Vagina (tissue), 2 donors: ENCODE measurements at regions not wholly inside any gene's neighbourhood (a gene's known extent, or its start where the extent isn't known, plus 50 kb on each side); places are given as distances from the start of the nearest gene placed in this dataset.
"Not testable (repeated sequence)": the region's sequence is repeated elsewhere in the genome, so short reads cannot be mapped to it uniquely, and the experiment has no call there.

Source experiments
- POLR2A ChIP-seq, 2 donors: fragments of 450-650 bp; IDR thresholded peaks; one replicate each; pipeline ENCODE4 v1.6.1; 2017; ENCODE audit warnings: antibody characterized with exemption in 2 of 2, mild to moderate bottlenecking in 2 of 2, moderate library complexity in 2 of 2
- TF ChIP-seq, protein P1 (sequence below), 3 experiments: fragments of 450-650 bp in 2 of 3; fragments of 200-600 bp in 1 of 3; sonication (generic) in 1 of 3; IDR thresholded peaks; one replicate each; pipeline ENCODE4 v1.5.1; 2017 to 2019; ENCODE audit warnings: antibody characterized with exemption in 3 of 3, mild to moderate bottlenecking in 2 of 3, moderate library complexity in 2 of 3

DNA sequence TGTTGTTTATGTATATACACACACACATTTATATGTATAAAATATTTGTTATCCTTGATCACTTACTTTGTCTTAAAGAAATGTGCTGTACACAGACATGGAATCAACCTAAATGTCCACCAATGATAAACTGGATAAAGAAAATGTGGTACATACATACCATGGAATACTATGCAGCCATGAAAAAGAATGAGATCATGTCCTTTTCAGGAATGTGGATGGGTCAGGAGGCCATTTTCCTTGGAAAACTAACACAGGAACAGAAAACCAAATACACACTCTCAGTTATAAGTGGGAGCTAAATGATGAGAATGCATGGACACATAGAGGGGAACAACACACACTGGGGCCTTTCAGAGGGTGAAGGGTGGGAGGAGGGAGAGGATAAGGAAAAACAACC lies 534.7 kb downstream of the FLRT2 start:
- not testable (repeated sequence) for TF ChIP-seq POLR2A (IDR thresholded peaks at IDR 0.05)
- TF ChIP-seq, protein P1, sequence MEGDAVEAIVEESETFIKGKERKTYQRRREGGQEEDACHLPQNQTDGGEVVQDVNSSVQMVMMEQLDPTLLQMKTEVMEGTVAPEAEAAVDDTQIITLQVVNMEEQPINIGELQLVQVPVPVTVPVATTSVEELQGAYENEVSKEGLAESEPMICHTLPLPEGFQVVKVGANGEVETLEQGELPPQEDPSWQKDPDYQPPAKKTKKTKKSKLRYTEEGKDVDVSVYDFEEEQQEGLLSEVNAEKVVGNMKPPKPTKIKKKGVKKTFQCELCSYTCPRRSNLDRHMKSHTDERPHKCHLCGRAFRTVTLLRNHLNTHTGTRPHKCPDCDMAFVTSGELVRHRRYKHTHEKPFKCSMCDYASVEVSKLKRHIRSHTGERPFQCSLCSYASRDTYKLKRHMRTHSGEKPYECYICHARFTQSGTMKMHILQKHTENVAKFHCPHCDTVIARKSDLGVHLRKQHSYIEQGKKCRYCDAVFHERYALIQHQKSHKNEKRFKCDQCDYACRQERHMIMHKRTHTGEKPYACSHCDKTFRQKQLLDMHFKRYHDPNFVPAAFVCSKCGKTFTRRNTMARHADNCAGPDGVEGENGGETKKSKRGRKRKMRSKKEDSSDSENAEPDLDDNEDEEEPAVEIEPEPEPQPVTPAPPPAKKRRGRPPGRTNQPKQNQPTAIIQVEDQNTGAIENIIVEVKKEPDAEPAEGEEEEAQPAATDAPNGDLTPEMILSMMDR (IDR thresholded peaks at IDR 0.05) = not testable (repeated sequence)
